DMS53 treated with DMSO at 0.1 percent for 48 hours (cell line): ENCODE measurements at regions not wholly inside any gene's neighbourhood (a gene's known extent, or its start where the extent isn't known, plus 50 kb on each side); places are given as distances from the start of the nearest gene placed in this dataset.
"Not testable (repeated sequence)": the region's sequence is repeated elsewhere in the genome, so short reads cannot be mapped to it uniquely, and the experiment has no call there.

Source experiments
- DNase-seq: peaks from one replicate; lab custom pipeline; 2025; ENCODE audit not compliant: unreplicated experiment; lab: John Stamatoyannopoulos, UW

DNA sequence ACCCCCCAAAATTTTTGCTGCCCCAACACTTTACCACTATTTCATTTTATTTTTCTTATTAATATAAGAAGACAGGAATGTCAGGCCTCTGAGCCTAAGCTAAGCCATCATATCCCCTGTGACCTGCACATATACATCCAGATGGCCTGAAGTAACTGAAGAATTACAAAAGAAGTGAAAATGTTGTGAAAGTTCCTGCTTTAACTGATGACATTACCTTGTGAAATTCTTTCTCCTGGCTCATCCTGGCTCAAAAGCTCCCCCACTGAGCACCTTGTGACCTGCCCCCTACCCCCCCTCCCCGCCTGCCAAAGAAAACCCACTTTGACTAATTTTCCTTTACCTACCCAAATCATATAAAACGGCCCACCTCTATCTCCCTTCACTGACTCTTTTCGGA is 200.3 kb upstream of the FKBP1C start:
- DNase-seq = not testable (repeated sequence)

DNA sequence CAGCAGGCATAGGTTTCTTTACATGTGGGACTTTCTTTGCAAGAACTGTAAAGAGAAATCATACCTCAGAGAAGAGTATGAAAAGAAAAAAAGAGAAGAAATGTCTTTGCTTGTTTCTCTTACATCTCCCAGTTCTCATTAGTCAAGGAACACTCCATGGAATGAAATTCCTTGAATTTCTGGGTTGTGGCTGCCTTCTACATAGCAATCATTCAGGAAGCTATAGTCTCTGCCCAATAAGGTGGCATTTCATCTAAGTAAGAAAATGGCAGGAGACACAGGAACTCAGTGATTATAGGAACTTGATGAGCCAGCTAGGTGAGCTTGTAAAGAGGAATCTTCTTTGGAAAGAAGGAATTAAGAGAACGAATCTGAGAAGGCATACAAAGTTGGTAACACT is 197.0 kb upstream of the FKBP1C start:
- no peak for DNase-seq

DNA sequence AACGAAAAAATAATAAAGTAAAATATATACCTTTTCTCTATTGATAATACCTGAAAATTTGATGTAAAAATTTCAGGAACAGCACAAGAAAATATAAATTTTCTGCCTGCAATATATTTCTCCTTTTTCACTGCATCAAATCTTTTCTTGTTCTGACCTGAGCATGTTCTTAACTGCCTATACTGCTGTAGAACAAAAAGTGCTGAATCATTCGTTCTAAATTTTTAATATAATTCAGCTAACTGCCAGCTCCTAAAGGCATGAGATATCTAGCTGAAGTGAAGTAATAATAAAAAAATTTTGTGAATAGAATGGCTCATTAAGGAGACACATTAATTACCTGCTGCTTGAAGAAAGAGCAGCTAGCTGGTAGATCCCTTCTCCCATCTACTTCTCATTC is 188.6 kb upstream of the FKBP1C start:
- DNase-seq = no peak

DNA sequence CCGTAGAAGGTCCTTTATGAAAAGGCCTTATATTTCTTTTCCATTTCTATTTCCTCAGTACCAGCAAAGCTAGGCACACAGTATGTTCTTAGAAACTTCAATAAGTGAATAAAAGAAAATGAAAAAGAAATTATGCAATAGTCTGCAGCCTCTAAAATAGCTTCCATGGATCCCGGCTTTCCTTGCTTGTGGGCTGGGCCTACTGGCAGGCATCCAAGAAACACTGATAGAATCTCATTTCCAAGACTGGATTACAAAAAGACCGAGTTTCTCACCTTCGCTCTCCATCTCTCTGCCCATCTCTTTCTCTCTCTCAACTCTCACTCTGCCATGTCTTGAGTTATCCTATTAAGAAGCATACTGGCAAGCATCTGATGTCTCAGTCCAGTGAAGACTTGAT is 187.5 kb upstream of the FKBP1C start:
- DNase-seq = no peak

DNA sequence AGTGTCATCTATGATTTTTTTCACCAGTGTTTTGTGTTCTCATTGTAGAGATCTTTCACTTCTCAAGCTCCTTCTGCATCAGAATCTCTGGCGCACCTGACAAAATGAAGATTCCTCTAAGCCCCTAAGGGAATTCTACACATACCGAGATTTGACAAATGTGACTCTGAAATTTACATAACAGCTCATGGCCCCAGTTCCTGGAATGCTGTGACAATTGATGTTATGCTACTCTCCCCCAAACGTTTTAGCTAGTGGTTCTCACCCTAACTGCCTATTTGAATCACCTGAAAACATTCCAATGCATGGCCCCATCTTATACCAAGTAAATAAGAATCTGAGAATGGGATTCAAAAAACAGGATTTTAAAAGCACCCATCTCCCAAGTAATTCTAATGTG is 162.1 kb upstream of the FKBP1C start:
- no peak for DNase-seq

DNA sequence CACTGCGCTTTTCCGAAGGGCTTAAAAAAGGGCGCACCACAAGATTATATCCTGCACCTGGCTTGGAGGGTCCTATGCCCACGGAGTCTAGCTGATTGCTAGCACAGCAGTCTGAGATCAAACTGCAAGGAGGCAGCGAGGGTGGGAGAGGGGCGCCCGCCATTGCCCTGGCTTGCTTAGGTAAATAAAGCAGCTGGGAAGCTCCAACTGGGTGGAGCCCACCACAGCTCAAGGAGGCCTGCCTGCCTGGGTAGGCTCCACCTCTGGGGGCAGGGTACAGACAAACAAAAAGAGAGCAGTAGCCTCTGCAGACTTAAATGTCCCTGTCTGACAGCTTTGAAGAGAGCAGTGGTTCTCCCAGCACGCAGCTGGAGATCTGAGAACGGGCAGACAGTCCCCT is 158.1 kb upstream of the FKBP1C start:
- DNase-seq = not testable (repeated sequence)

DNA sequence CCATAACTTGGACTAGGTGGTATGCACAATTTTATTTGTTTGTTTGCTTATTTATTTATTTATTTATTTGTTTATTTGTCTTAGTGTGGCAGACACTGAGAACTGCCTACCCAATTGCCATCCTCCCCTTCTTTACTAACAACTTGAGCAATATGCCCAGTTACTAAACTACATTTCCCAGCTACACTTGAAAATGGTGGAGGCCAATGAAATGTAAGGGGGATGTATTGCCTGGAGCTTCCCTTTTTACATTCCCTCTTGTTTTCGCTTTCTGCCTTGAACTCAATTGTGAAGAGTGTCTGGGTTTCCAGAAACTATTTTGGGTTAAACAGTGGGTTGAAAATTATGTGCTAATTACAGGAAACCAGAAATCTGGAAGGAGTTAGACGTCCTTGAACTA is 152.7 kb upstream of the FKBP1C start:
- DNase-seq = no peak

DNA sequence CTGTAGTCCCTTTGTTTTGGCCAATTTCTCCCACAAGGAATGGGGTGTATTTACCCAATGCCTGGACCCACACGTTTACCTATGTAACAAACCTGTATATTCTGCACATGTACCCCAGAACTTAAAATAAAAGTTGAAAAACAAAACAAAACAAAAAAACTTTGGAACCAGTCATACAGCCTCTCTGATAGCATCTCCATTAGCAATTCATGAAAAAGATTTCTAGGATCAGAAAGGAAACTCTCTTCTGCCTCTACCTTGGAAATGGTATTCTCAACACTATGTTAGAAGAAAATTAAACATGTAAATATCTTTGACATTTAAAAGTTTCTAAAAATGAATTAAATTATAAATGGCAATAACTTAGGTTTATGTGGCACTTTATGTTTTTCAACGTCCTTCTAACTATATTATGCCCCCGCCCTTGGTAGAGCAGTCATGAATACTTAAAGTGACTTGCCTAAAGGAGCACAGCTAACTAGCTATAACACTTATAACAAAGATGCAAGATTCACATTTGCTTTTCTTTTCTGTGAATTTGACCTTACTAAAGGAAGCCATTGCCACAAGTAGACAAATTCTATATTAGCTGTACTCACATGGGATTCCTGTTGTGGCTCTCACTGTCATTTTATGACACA is 147.5 kb upstream of the FKBP1C start:
- no peak for DNase-seq

DNA sequence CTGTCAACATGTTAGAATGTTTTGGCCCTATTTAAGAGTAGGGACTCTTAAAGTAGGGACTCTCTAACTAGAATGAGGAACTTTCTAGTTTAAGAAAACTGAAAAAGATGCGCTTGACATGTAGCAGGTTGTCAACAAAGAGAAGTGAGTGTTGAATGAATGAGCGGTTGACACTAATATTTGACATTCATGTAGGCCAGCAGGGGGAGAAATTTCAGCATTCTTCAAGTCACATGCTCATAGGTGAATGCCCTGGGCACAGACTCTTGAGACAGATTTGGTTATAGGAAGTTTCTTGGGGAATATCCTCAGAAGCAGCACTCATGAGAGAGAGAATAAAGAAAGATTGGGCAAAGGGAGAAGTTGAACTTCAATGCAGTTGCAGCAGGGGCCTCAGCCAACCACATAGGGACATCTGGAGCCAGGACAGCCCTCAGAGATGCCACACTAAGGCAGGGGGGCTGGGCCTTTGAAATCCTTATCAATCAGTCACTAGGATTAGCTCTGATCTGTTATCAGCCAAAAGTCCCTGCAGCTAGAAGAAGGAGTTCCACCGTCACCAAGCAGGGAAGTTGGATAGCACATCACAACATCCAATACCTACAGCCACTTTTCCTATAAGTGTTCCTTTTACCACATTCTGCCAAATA is 145.1 kb upstream of the FKBP1C start:
- DNase-seq = peak; percentile 44

DNA sequence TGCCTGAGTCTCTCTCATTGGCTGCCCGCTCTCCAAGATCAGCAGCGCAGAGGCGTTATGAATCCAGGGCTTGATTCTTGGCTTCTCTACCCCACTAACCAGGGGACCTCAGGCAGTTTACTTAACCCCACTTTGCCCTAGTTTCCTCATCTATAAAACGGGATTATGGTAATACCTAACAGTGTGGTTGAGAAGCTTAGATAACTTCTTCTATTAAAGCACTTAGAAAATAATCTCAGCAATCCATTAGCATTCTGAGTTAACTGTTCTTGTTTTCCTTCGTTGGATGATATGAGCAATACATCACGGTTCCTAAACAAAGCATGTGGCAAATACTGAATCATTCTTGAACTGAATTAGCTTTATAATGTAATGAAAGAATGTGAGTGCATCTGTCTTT is 116.3 kb upstream of the FKBP1C start:
- DNase-seq = no peak

DNA sequence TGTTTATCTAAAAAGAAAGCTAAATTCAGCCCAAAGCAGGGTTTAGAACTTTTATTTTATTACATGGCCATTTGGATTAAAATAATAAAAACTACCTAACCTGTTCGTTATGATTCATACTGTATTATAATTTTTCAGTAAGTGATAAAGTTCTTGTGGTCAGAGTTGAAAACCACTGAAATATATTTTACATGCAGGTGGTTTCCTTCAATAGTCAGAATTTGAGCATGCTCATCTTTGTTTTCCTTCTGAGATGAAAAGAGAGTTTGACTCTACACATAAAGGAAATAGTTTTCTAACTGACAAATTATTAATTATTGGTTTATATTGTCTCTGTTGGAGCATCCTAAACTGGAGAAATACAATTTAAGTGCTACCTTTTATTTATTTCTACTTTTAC is 114.0 kb upstream of the FKBP1C start:
- DNase-seq = no peak

DNA sequence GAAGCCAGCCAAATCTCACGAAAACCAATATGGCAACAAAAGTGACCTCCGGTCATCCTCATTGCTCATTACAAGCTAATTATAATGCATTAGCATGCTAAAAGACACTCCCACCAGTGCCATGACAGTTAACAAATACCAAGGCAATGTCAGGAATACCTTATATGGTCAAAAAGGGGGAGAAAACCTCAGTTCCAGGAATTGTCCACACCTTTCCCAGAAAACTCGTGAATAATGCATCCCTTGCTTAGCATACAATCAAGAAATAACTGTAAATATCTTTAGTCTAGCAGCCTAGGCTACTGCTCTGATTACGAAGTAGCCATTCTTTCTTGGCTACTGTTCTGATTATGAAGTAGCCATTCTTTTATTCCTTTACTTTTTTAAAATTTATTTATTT is 112.5 kb upstream of the FKBP1C start:
- no peak for DNase-seq

DNA sequence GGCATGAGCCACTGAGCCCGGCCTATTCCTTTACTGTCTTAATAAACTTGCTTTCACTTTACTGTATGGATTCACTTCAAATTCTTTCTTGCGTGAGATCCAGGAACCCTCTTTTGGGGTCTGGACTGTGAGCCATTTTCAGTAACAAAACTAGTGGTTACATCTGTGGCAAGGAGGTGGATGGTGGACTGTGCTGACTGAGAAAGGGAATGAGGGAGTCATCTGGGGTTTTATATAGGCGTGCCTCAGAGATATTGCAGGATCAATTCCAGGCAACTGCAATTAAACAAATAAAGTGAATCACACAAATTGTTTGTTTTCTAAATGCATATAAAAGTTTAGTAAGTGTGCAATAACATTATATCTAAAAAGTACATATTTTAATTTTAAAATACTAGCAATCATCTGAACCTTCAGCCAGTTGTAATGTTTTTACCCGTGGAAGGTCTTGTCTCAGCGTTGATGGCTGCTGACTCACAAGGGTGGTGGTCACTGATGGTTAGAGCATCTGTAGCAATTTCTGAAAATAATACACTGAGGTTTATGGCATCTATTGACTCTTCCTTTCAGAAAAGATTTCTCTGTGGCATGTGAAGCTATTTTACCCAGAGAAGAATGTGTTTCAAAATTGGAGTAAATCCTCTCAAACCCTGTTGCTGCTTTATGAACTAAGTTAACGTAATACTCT is 111.4 kb upstream of the FKBP1C start:
- no peak for DNase-seq

DNA sequence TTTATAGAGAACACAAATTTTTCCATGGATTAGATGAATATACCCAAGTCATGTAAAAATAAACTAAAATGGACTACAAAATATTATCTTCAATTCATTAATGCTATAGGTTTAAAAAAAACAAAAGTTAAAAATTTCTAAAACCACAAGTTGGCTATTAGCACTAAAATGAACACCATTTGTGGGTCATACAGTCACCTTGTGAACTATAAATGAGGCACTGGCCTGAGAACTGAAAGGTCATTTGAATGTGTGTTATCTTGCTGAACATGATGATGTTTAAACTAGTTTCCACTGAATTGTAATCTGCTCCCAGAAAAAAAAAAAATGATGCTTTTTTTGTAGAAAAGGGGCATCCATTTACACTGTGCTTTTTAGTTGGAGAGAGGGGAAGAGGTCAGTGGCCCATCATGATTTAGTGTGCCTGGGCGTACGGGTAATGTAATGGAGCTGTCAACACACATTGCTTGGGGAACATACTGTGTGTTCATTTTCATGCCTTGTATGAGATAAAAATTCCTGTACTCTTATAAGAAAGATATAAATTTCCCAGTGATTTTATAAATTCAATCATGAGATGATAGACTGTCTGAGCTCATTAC is 96.6 kb upstream of the FKBP1C start:
- DNase-seq = no peak

DNA sequence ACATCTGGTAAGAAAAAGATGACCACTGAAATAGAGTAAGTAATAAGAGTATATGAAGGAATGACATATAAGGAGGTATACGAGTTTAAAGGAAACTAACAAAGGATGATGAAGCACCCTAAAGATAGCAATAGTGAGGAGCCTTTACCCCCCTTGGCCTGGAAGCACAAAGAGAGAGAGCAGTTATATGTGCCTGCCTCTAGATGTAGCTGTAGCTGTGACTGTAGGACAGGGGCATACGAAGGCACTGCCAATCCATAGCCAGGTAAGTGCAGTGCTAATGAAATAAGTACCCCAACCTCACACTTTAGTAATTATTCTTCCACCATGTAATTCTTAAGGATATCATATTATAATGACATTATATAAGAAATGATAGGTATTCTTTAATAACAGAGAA is 90.1 kb upstream of the FKBP1C start:
- peak; percentile 12 for DNase-seq

DNA sequence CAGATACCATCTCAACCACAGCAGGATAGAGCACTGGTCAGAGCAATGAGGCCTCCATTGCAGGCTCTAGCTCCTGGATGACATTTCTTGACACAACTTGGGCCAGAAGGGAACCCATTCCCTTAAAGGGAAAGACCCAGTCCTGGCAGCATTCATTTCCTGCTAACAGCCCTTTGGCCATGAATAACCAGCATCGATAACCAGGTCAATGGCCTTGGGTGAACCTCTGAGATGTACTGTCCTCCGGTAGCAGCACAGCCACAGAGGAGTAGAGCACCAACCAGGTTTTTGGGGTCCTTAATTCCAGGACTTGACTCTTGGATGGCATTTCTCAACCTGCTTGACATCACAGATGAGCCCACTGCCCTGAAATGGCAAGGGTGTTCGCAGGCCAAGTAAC is 71.2 kb upstream of the FKBP1C start:
- DNase-seq = no peak

DNA sequence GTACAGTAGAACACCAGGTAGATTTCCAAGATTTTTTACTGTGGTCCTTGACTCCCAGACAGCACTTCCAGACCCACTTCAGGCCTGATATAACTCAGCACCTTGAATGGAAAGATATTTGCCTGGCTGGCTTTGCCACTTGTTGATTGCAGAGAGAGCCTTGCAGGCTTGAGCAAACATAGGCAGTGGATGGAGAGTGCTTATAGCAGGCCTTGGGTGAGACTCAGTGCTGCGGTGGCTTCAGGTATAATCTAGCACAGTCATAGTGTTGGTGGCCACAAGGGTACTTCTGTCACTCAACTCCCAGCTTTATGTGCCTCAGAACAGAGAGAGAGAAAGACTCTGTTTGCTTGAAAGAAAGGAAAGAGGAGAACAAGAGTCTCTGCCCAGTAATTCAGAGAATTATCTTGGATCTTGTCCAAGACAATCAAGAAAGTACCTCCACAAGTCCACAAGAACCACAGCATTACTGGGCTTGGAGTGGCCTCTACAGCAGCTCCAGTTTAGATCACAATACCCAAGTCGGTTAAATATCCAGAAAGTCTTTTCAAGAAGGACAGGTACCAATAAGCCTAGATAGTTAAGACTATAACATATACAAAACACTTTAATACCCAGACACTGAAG is 70.5 kb upstream of the FKBP1C start:
- no peak for DNase-seq

DNA sequence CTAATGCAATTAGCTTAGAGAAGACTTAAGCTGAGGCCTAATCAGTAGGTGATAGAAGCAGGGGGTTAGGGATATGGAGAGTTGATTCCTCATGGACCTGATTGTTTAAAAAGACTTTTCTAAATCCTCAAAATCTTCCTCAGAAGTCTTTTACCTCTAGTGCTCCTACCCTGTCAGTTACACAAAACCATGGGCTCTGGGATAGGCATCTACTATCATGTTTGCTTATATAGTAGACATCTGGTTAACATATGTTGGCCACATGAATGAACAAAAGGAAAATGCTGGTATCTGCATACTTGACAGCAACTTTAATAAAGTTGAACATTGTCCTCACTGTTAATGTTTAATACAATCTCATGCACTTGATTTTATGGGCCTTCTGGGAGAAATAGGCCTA is 61.5 kb upstream of the FKBP1C start:
- DNase-seq = no peak

DNA sequence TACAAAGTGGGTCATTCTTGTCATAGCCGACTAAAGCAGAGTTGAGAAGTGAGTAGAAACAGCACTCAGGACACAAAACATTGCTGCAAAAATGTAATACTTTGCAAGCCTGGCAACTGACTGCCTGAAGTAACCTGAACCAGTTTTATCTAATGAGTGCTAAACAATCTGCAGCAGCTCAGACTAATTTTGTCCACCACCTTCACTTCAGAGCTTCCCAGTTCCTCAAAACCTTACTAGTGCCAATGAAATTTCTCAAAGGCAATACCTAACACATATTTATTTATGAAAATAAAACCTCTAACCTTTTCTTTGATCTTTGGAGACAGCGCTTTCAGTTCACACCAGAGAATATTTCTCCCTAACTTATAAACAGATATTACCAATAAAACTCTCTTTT is 56.7 kb upstream of the FKBP1C start:
- no peak for DNase-seq
